ENCODE measurements at regions not wholly inside any gene's neighbourhood (a gene's known extent, or its start where the extent isn't known, plus 50 kb on each side); places are given as distances from the start of the nearest gene placed in this dataset.

DNA sequence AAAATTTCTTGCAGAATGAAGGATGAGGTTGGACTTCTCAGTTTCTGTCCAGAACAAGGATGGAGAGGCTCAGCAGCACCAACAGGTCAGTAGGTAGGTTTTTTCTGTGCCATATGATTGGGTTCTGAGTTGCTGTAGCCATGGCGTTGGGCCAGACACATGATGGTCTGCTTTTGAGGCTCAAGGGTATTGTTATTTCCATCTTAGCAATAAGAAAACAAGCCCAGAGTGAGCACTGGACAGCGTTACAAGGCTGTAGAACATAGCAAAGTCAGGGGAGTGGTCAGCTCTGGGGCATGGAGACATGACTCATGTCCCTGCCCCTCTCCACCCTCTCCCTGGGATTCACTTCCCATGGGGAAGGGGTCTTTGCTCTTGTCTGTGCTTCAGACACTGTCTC, 137.6 kb upstream of the TOPAZ1 start:
- H3K36me3 Mint-ChIP-seq (ENCODE audit: low read depth): peaks cover 10% of the 10 kb centered on the region
- no peaks in the 10 kb centered on the region for H3K9me3 Mint-ChIP-seq
- no peak overlapping the region for H3K27ac Mint-ChIP-seq
- H3K27me3 Mint-ChIP-seq (ENCODE audit: insufficient read depth): peaks cover 2% of the 10 kb centered on the region
- TF ChIP-seq, protein P1, sequence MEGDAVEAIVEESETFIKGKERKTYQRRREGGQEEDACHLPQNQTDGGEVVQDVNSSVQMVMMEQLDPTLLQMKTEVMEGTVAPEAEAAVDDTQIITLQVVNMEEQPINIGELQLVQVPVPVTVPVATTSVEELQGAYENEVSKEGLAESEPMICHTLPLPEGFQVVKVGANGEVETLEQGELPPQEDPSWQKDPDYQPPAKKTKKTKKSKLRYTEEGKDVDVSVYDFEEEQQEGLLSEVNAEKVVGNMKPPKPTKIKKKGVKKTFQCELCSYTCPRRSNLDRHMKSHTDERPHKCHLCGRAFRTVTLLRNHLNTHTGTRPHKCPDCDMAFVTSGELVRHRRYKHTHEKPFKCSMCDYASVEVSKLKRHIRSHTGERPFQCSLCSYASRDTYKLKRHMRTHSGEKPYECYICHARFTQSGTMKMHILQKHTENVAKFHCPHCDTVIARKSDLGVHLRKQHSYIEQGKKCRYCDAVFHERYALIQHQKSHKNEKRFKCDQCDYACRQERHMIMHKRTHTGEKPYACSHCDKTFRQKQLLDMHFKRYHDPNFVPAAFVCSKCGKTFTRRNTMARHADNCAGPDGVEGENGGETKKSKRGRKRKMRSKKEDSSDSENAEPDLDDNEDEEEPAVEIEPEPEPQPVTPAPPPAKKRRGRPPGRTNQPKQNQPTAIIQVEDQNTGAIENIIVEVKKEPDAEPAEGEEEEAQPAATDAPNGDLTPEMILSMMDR (IDR thresholded peaks at IDR 0.05): no peak
- no peak overlapping the region for H3K4me3 Mint-ChIP-seq
- H3K4me1 Mint-ChIP-seq (ENCODE audit: low read depth): peaks cover 28% of the 10 kb centered on the region
- no peak for DNase-seq

DNA sequence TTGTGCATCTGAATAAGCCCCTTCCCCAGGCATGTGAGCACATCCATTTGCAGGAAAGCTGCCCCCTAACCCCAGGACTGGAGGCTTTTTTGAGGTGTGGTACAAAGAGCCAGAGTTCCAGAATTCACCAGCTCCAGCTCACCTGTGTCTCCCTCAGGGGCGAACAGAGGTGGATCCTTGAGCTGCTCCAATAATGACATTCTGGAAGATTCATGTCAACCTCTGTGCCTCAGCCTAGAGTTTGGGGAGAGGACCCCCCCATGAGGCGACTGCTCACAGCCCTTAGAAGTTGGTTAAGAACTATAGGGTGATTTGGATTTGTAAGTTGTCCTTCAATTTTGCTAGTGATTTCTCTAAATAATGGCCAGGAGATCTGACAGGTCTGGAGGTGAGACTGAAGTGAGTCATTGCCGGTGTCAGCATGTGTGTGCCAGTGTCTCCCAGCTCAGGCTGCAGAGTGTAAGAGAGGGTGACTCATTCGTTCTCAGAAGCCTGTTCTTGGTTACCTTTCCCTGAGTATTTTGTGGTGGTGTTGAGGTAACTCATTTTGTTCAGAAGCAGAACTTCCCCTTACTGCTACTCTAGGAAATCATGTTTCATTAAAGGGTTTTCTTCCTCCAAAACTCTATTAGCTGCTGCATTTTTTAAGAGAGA, 136.9 kb upstream of the TOPAZ1 start:
- peaks cover 2% of the 10 kb centered on the region for H3K27me3 Mint-ChIP-seq (ENCODE audit: insufficient read depth)
- H3K36me3 Mint-ChIP-seq (ENCODE audit: low read depth): peaks cover 10% of the 10 kb centered on the region
- H3K9me3 Mint-ChIP-seq: no peaks in the 10 kb centered on the region
- H3K27ac Mint-ChIP-seq: peak overlapping the region; percentile 0; the same call in 1 of the 2 replicates
- no peak overlapping the region for H3K4me3 Mint-ChIP-seq
- TF ChIP-seq, protein P1 (IDR thresholded peaks at IDR 0.05): no peak
- peak; percentile 67 for DNase-seq
- H3K4me1 Mint-ChIP-seq (ENCODE audit: low read depth): peaks cover 28% of the 10 kb centered on the region

DNA sequence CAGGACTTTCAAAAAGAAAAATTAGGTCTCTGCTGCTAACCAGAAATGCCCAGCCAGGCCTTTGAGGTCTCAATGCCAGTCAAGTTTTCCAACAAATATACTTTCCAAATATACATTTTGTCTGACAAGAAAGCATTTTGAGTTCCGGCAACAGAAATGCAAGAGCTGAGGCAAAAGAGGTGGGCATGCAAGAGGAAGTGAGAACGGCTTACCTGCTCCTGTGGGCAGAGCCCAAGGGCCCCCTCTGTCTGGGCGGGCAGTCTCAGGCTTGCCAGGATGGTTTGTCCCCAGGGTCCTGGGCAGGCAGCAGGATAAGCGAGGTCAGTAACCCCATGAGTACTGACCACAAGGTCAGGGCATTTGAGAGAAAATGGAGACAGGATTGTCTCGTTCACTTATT, 136.1 kb upstream of the TOPAZ1 start:
- no peaks in the 10 kb centered on the region for H3K9me3 Mint-ChIP-seq
- H3K4me3 Mint-ChIP-seq: no peak overlapping the region
- TF ChIP-seq, protein P1 (IDR thresholded peaks at IDR 0.05): no peak
- peaks cover 2% of the 10 kb centered on the region for H3K27me3 Mint-ChIP-seq (ENCODE audit: insufficient read depth)
- DNase-seq: no peak
- H3K36me3 Mint-ChIP-seq (ENCODE audit: low read depth): peaks cover 10% of the 10 kb centered on the region
- H3K4me1 Mint-ChIP-seq (ENCODE audit: low read depth): peaks cover 28% of the 10 kb centered on the region
- H3K27ac Mint-ChIP-seq: no peak overlapping the region

DNA sequence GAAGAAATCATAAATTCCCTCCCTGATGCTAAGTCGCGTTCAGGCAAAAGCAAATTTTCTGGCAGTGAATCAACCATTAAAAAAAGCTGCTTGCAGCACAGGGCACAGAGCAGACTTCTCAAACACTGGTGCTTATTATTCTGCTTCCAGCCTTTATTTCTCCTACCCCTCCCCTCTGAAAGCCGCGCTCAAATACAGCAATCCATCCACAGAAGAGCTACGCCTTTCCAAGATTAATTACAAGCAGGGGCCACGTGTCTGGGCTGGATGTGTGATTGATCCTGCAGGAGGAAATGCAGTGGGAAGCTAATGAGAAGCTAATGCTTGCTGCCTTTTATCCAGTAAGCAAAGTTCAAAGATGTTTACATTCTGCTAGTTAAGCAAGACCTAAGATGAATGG, 134.9 kb upstream of the TOPAZ1 start:
- Mint-ChIP-seq H3K4me1 (ENCODE audit: low read depth) (peaks cover 36% of the 10 kb centered on the region), H3K27ac (no peak overlapping the region), H3K27me3 (ENCODE audit: insufficient read depth) (peaks cover 2% of the 10 kb centered on the region), H3K4me3 (no peak overlapping the region), H3K9me3 (no peaks in the 10 kb centered on the region), H3K36me3 (ENCODE audit: low read depth) (peaks cover 18% of the 10 kb centered on the region)
- DNase-seq: no peak
- TF ChIP-seq, protein P1 (IDR thresholded peaks at IDR 0.05): no peak

GRCh38 chr3:44108481-44108880, 133.2 kb upstream of the TOPAZ1 start:
- Mint-ChIP-seq H3K27me3 (ENCODE audit: insufficient read depth) (peaks cover 2% of the 10 kb centered on the region), H3K4me1 (ENCODE audit: low read depth) (peaks cover 32% of the 10 kb centered on the region), H3K4me3 (no peak overlapping the region), H3K36me3 (ENCODE audit: low read depth) (peaks cover 27% of the 10 kb centered on the region), H3K27ac (no peak overlapping the region), H3K9me3 (no peaks in the 10 kb centered on the region)
- TF ChIP-seq, protein P1 (IDR thresholded peaks at IDR 0.05): no peak
- DNase-seq: no peak
